Liver (tissue), 3 donors: ENCODE measurements at regions not wholly inside any gene's neighbourhood (a gene's known extent, or its start where the extent isn't known, plus 50 kb on each side); places are given as distances from the start of the nearest gene placed in this dataset.

Experiments used
- RAD21 ChIP-seq, 2 donors: IDR thresholded peaks; 2 replicates each; pipeline ENCODE4 v1.6.1; 2016; ENCODE audit warnings: antibody characterized with exemption in 2 of 2, mild to moderate bottlenecking in 2 of 2
- TAF1 ChIP-seq: conservative IDR thresholded peaks from 2 replicates; pipeline ENCODE4 v1.6.1; 2016; ENCODE audit warnings: antibody characterized with exemption, mild to moderate bottlenecking
- TF ChIP-seq, protein P1 (sequence below): fragments of 150-350 bp; IDR thresholded peaks from 2 replicates; pipeline ENCODE4 v1.5.1; 2017; ENCODE audit warnings: improper control_type of control experiment, low read depth, low read length; ENCODE audit not compliant: missing input control
- donor health status: healthy.
- donor health status: healthy.

DNA sequence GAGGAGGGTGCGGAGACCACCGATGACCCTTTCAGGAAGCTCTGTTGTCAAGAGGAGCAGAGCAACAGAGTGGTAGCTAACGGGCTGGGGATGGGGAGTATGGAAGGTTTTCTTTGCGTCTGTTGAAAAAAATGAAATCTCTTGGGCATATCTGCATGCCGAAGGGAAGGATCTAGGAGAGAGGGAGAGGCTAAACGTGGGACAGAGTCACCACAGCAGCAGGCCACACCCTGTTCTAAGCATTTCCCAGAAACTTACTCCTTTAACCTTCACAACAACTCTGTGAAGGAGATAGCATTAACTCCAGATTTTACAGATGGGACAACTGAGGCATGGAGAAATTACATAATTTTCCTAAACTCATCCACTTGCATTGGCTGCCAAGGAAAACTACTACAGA is 71.8 kb upstream of the EXOC1L start:
- TF ChIP-seq, protein P1, sequence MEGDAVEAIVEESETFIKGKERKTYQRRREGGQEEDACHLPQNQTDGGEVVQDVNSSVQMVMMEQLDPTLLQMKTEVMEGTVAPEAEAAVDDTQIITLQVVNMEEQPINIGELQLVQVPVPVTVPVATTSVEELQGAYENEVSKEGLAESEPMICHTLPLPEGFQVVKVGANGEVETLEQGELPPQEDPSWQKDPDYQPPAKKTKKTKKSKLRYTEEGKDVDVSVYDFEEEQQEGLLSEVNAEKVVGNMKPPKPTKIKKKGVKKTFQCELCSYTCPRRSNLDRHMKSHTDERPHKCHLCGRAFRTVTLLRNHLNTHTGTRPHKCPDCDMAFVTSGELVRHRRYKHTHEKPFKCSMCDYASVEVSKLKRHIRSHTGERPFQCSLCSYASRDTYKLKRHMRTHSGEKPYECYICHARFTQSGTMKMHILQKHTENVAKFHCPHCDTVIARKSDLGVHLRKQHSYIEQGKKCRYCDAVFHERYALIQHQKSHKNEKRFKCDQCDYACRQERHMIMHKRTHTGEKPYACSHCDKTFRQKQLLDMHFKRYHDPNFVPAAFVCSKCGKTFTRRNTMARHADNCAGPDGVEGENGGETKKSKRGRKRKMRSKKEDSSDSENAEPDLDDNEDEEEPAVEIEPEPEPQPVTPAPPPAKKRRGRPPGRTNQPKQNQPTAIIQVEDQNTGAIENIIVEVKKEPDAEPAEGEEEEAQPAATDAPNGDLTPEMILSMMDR, result no peak
- TF ChIP-seq TAF1, result no peak
- no peak for TF ChIP-seq RAD21 (IDR thresholded peaks at IDR 0.05)
